Testis (tissue), 2 donors: ENCODE measurements at regions not wholly inside any gene's neighbourhood (a gene's known extent, or its start where the extent isn't known, plus 50 kb on each side); places are given as distances from the start of the nearest gene placed in this dataset.

ENCODE experiments used
- DNase-seq: peaks from one replicate; pipeline ENCODE4 v3.0.0-alpha.2; 2019
- H3K27ac ChIP-seq, 2 donors: fragments of 200-600 bp; sonication (generic); one replicate each; pipeline ENCODE4 v1.5.1; 2019
- H3K27me3 ChIP-seq: fragments of 200-600 bp; sonication (generic); one replicate; pipeline ENCODE4 v1.5.1; 2019
- H3K36me3 ChIP-seq: fragments of 200-600 bp; sonication (generic); one replicate; pipeline ENCODE4 v1.5.1; 2017; ENCODE audit warnings: low read depth; ENCODE audit errors: missing control alignments
- H3K4me1 ChIP-seq: fragments of 200-600 bp; sonication (generic); one replicate; pipeline ENCODE4 v1.5.1; 2019
- H3K4me3 ChIP-seq, 2 donors: fragments of 200-600 bp; sonication (generic); one replicate each; pipeline ENCODE4 v1.5.1; 2017 to 2019
- H3K9me3 ChIP-seq: fragments of 200-600 bp; sonication (generic); one replicate; pipeline ENCODE4 v1.5.1; 2017
- CTCF ChIP-seq, 3 experiments: fragments of 450-650 bp in 2 of 3; fragments of 200-600 bp in 1 of 3; sonication (generic) in 1 of 3; IDR thresholded peaks; one replicate each; pipeline ENCODE4 v1.5.1; 2016 to 2019; ENCODE audit warnings: antibody characterized with exemption in 3 of 3, mild to moderate bottlenecking in 2 of 3, moderate library complexity in 1 of 3
- POLR2A ChIP-seq: fragments of 450-650 bp; IDR thresholded peaks from one replicate; pipeline ENCODE4 v1.6.1; 2017; ENCODE audit warnings: antibody characterized with exemption, mild to moderate bottlenecking, moderate library complexity
- WGBS, 2 donors: methylation state at CpG; one replicate each; pipeline ENCODE4 v1.1.5; 2018; 5-methylcytosine and 5-hydroxymethylcytosine counted together
- intact Hi-C: fragments of 100-400 bp; cut with DNase I; formaldehyde crosslinking; loops from one replicate; pipeline ENCODE4 v1.15.1; 2023; ENCODE audit warnings: low total_unique reads

DNA sequence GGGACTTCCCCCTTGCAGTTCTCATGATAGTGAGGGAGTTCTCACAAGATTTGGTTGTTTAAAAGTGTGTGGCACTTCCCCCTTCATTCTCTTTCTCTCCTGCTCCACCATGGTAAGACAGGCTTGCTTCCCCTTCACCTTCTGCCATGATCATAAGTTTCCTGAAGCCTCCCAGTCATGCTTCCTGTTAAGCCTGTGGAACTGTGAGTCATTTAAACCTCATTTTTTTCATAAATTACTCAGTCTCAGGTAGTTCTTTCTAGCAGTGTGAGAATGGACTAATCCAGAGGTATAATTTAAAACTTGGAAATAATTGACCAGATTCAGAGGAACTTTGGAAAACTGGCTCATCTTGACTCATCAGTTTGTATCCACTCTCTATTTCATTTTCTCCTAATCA, 129.0 kb downstream of the TMEM47 start:
- Histone ChIP-seq H3K27ac (no peak overlapping the region), H3K9me3 (no peaks in the 10 kb centered on the region), H3K4me3 (no peak overlapping the region), H3K27me3 (no peaks in the 10 kb centered on the region), H3K36me3 (no peaks in the 10 kb centered on the region), H3K4me1 (no peaks in the 10 kb centered on the region)
- no peak for TF ChIP-seq POLR2A
- TF ChIP-seq CTCF (IDR thresholded peaks at IDR 0.05) = no peak
- intact Hi-C loops = no loop called here
- no peak for DNase-seq

DNA sequence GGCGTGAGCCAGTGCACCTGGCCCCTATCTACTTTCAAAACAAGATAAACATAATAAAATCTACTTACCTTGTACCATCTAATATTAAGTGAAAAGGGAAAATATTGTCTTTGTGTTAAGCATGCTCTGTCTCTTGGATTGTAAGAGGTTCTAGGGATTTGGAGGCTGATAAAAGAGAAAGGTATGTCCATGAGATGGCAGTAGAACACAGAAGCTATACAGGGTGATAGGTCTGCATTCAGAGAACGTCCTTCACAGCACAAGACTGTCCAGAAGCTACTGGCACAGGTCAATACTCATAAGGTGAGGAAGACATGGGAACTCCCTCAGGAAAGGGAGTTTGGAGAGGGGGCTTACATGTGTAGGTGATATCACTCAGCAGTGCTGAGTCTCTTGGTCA, 135.5 kb downstream of the TMEM47 start:
- Histone ChIP-seq H3K4me3 (no peak overlapping the region), H3K27ac (no peak overlapping the region), H3K9me3 (no peaks in the 10 kb centered on the region), H3K36me3 (no peaks in the 10 kb centered on the region), H3K27me3 (no peaks in the 10 kb centered on the region), H3K4me1 (no peaks in the 10 kb centered on the region)
- TF ChIP-seq POLR2A (no peak), CTCF (IDR thresholded peaks at IDR 0.05) (no peak)
- 54 to 100% methylated on average over 1 to 2 of the region's 2 CpGs for WGBS, 2 donors
- intact Hi-C loops = no loop called here
- DNase-seq = no peak

- no peak for DNase-seq
- WGBS, 2 donors = 80 to 92% methylated on average over 5 of the region's 5 CpGs
- no peak overlapping the region for H3K27ac ChIP-seq
- H3K36me3 ChIP-seq = no peaks in the 10 kb centered on the region
- intact Hi-C loops = no loop called here
- no peaks in the 10 kb centered on the region for H3K9me3 ChIP-seq
- TF ChIP-seq POLR2A (no peak), CTCF (IDR thresholded peaks at IDR 0.05) (no peak)
- no peaks in the 10 kb centered on the region for H3K4me1 ChIP-seq
- H3K27me3 ChIP-seq = no peaks in the 10 kb centered on the region
- H3K4me3 ChIP-seq = no peak overlapping the region
Observed at GRCh38 chrX:34509394-34509793, 147.7 kb downstream of the TMEM47 start.

DNA sequence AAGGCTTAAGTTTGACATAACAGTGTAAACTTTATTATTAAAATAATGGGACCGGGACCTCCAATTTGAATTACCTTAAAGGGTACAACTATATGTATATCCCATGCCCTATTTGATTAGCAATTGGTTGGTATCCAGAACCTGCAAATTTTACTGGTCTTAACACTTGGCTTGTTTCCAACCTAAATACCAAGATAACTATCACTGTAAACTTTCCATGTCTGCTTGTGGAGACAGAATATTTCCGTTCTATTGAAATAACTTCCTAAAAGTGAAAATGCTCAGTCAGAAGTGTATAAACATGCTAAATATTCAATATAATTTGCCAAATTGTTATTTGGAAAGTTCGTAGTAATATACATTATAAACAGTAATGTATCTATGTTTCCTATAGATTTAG, 154.0 kb downstream of the TMEM47 start:
- H3K27me3 ChIP-seq = no peaks in the 10 kb centered on the region
- TF ChIP-seq POLR2A (no peak), CTCF (IDR thresholded peaks at IDR 0.05) (no peak)
- intact Hi-C loops = no loop called here
- H3K9me3 ChIP-seq = no peaks in the 10 kb centered on the region
- no peak for DNase-seq
- no peaks in the 10 kb centered on the region for H3K36me3 ChIP-seq
- no peaks in the 10 kb centered on the region for H3K4me1 ChIP-seq
- WGBS, 2 donors = 81 to 82% methylated on average over 3 of the region's 3 CpGs
- no peak overlapping the region for H3K27ac ChIP-seq
- no peak overlapping the region for H3K4me3 ChIP-seq

DNA sequence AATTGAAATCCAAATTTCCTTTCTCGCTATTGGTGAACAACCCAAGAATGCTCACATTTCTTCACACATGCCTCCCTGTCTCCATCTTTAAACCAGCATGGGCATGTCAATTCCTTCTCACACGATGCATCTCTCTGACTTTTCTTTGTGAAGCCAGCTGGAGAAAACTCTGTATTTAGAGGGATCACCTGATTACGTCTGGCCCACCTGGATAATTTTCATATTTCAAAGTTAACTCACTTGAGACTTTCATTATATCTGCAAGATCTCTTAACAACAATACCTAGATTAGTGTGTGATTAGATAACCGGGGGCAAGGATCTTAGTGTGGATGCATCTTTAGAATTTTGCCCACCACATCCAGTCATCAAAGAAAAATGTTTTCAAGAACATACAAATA, 164.0 kb downstream of the TMEM47 start:
- TF ChIP-seq POLR2A = no peak
- DNase-seq = no peak
- intact Hi-C loops = no loop called here
- WGBS, 2 donors = 73 to 94% methylated on average over 4 of the region's 4 CpGs
- Histone ChIP-seq H3K4me1 (no peaks in the 10 kb centered on the region), H3K27ac (no peak overlapping the region), H3K9me3 (no peaks in the 10 kb centered on the region), H3K36me3 (no peaks in the 10 kb centered on the region), H3K27me3 (no peaks in the 10 kb centered on the region), H3K4me3 (no peak overlapping the region)
